ENCODE measurements at regions not wholly inside any gene's neighbourhood (a gene's known extent, or its start where the extent isn't known, plus 50 kb on each side); places are given as distances from the start of the nearest gene placed in this dataset.

GRCh38 chr7:25832456-25832855, 319.5 kb upstream of the NFE2L3 start:
- Histone ChIP-seq H3K9me3 (no peaks in the 10 kb centered on the region), H3K4me3 (no peak overlapping the region), H3K27ac (no peak overlapping the region), H3K4me2 (no peak overlapping the region), H3K4me1 (no peaks in the 10 kb centered on the region)
- ChIA-PET CTCF (interaction anchor here (3.7 kb wide), 1 partner anchor 19 kb away, joined by 12 read pairs; no protein-coding TSS in a partner anchor), POLR2A (no interaction called here)
- no peak for DNase-seq (ENCODE audit: low read depth in 1 of 2, low spot score in 1 of 2)
- ATAC-seq = no peak
- no peak for FAIRE-seq
- TF ChIP-seq HES2 (IDR thresholded peaks at IDR 0.05) = no peak
- TF ChIP-seq HDAC2 (IDR thresholded peaks at IDR 0.05) = no peak
- TF ChIP-seq POLR2AphosphoS2 (conservative IDR thresholded peaks at IDR 0.05; ENCODE audit: low read length) = no peak
- TF ChIP-seq NR3C1 (IDR thresholded peaks at IDR 0.05) = no peak
- no peak for TF ChIP-seq GATA3 (IDR thresholded peaks at IDR 0.05; ENCODE audit: borderline replicate concordance)
- TF ChIP-seq SMC3 (IDR thresholded peaks at IDR 0.05) = no peak
- no peak for TF ChIP-seq PHF8 (IDR thresholded peaks at IDR 0.05; ENCODE audit: borderline replicate concordance, low read depth)
- no peak for TF ChIP-seq NPAS2 (CRISPR knock-in tag; IDR thresholded peaks at IDR 0.05; ENCODE audit: borderline replicate concordance)
- TF ChIP-seq ZC3H11A (IDR thresholded peaks at IDR 0.05) = no peak
- no peak for TF ChIP-seq ATOH8 (CRISPR knock-in tag; IDR thresholded peaks at IDR 0.05; ENCODE audit: low read depth)
- no peak for TF ChIP-seq TP53 (CRISPR knock-in tag; IDR thresholded peaks at IDR 0.05)
- no peak for TF ChIP-seq MAFK (IDR thresholded peaks at IDR 0.05; ENCODE audit: partially characterized antibody)
- no peak for TF ChIP-seq HOXB13 (CRISPR knock-in tag; IDR thresholded peaks at IDR 0.05; ENCODE audit: low read depth)
- TF ChIP-seq MAZ (IDR thresholded peaks at IDR 0.05; ENCODE audit: borderline replicate concordance, low read depth, low read length) = no peak
- TF ChIP-seq ESRRA (IDR thresholded peaks at IDR 0.05; ENCODE audit: borderline replicate concordance, low read length) = no peak
- TF ChIP-seq RNF2 (IDR thresholded peaks at IDR 0.05; ENCODE audit: borderline replicate concordance, low read depth) = no peak
- no peak for TF ChIP-seq FOXS1 (CRISPR knock-in tag; IDR thresholded peaks at IDR 0.05)
- 63% methylated on average over 7 of the region's 7 CpGs for WGBS (ENCODE audit: missing lambda C conversion rate)

GRCh38 chr7:25832929-25833328, 319.1 kb upstream of the NFE2L3 start:
- no peak for TF ChIP-seq ESRRA (IDR thresholded peaks at IDR 0.05; ENCODE audit: borderline replicate concordance, low read length)
- no peak for TF ChIP-seq PBX3 (IDR thresholded peaks at IDR 0.05)
- TF ChIP-seq HOXB13 (CRISPR knock-in tag; IDR thresholded peaks at IDR 0.05; ENCODE audit: low read depth) = no peak
- TF ChIP-seq FOSB (CRISPR knock-in tag; IDR thresholded peaks at IDR 0.05) = no peak
- TF ChIP-seq HES2 (IDR thresholded peaks at IDR 0.05) = no peak
- TF ChIP-seq ELK1 (IDR thresholded peaks at IDR 0.05; ENCODE audit: low read depth, low read length) = no peak
- TF ChIP-seq RAD21 (conservative IDR thresholded peaks at IDR 0.05 in 1 of 2, IDR thresholded peaks at IDR 0.05 in 1 of 2) = no peak
- no peak for TF ChIP-seq ZNF302 (CRISPR knock-in tag; IDR thresholded peaks at IDR 0.05)
- TF ChIP-seq E2F6 (IDR thresholded peaks at IDR 0.05; ENCODE audit: borderline replicate concordance, low read depth) = no peak
- TF ChIP-seq JUN (IDR thresholded peaks at IDR 0.05) = no peak
- no peak for TF ChIP-seq HEYL (CRISPR knock-in tag; IDR thresholded peaks at IDR 0.05)
- ATAC-seq = no peak
- no peak overlapping the region for H3K4me3 ChIP-seq
- DNase-seq (ENCODE audit: low read depth in 1 of 2, low spot score in 1 of 2) = no peak
- H3K4me2 ChIP-seq = no peak overlapping the region
- no peak overlapping the region for H3K27ac ChIP-seq
- ChIA-PET CTCF (interaction anchor here (3.7 kb wide), 1 partner anchor 19 kb away, joined by 12 read pairs; no protein-coding TSS in a partner anchor), POLR2A (no interaction called here)
- no peak for FAIRE-seq
- H3K9me3 ChIP-seq = no peaks in the 10 kb centered on the region
- H3K4me1 ChIP-seq = no peaks in the 10 kb centered on the region
- WGBS (ENCODE audit: missing lambda C conversion rate) = 98% methylated on average over 2 of the region's 2 CpGs

All from A549 (cell line).